ENCODE measurements at regions not wholly inside any gene's neighbourhood (a gene's known extent, or its start where the extent isn't known, plus 50 kb on each side); places are given as distances from the start of the nearest gene placed in this dataset.
A peak's percentile ranks its signal among the peaks of the same experiment; 100 is the strongest.

DNA sequence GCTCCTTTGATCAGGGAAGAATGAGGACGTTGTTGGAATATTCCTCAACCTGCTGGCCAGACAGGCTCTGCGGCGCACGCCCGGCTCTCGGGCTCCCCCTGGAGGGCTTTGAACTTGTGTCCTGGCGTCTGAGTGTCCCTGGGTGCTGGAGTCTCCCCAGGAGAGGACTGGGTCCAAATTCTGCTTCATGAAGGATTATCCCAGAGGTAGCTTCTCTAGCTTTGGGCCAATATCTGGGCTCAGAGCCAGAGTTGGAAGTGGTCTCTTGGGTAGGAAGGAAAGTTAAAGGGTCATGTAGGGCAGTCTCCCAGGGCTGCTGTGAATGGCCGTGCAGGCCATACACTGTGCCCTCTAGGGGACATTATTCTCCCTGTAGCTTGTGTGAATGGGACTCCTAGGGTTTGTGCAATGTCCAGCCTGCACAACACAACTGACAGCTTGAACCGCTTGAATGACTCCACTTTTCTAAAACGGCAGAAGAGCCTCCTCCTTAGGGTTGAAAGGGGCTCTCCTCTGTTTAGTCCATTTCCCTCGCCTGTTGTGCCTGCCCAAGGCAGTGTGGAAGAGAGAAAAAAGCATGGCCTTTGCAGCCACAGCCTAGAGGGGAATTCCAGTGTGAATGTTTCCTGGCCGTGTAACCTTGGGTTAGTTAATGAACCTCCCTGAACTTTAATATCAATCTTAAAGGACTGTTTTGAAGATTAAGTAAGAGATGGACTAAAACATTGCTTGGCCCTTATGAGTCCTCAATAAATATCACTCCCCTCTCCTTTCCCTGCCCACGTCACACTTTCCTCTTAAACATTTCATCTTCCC lies 111.2 kb upstream of the THY1 start:
- Mint-ChIP-seq H3K4me3 (no peak overlapping the region), H3K36me3 (ENCODE audit: low read depth) (no peaks in the 10 kb centered on the region), H3K27ac (no peak overlapping the region), H3K27me3 (peaks cover 10% of the 10 kb centered on the region), H3K4me1 (no peaks in the 10 kb centered on the region), H3K9me3 (no peaks in the 10 kb centered on the region)
- ATAC-seq (peak; percentile 55), DNase-seq (peak; percentile 79)

DNA sequence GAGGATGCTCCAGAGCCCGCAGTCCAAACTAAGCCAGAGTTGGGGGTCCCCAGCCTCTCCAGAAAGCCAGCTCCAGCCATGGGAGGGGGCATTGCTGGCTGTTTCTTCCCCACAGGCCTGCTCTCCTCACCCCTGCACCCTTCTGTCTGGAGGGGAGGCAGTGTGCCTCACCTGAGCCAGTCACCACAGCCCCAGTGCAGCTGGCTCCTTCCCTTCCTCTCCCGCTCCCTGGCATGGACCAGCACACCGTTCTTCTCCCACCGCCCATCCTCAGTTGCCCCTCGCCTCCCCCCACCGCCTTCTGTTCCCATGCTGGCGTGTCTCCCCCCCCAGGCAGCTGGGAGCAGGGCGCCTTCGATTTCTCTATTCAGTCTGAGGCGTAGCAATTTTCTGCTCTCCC lies 110.5 kb upstream of the THY1 start:
- Mint-ChIP-seq H3K4me1 (no peaks in the 10 kb centered on the region), H3K27me3 (peaks cover 10% of the 10 kb centered on the region), H3K4me3 (no peak overlapping the region), H3K9me3 (no peaks in the 10 kb centered on the region), H3K36me3 (ENCODE audit: low read depth) (no peaks in the 10 kb centered on the region), H3K27ac (no peak overlapping the region)
- no peak for DNase-seq
- no peak for ATAC-seq

DNA sequence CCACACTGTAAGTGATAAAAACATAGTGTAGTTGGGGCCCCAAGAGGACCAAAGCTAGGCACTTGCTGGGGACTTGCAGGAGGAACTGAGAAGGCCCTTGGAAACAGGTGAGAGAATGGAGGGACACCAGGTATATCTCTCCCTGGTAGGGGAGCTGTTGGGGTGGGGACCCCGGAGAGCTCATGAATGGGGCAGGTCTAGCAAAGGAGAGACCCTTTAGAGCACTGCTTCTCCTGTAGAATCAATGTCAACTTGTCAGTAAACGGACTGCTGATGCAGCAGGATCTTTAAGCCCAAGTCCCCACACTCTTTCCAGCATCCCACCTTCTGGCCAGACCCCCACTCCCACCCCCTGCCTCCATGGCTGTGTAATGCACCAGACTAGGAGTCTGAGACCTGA lies 109.6 kb upstream of the THY1 start:
- H3K36me3 Mint-ChIP-seq (ENCODE audit: low read depth): no peaks in the 10 kb centered on the region
- ATAC-seq: no peak
- no peak overlapping the region for H3K27ac Mint-ChIP-seq
- no peaks in the 10 kb centered on the region for H3K4me1 Mint-ChIP-seq
- no peak for DNase-seq
- no peak overlapping the region for H3K4me3 Mint-ChIP-seq
- no peaks in the 10 kb centered on the region for H3K9me3 Mint-ChIP-seq
- peaks cover 7% of the 10 kb centered on the region for H3K27me3 Mint-ChIP-seq

DNA sequence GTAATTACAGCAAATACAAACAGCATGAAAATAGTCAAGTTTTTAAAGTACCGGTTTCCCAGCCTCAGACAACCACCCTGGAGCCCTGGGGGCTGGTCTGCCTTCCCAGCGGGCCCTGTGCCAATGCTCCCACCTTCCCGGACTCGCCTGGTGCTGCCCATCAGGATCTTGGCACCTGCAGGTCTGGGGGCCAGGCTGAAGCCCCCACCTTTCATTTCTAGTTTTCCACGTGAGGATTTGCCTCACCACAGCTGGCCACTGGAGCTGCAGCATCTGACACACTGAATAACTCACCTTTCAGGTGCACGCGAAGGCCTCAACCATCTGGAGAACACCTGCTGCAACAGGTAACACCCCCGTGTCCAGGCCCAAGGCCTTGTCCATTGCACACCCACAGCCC lies 108.7 kb upstream of the THY1 start:
- Mint-ChIP-seq H3K9me3 (no peaks in the 10 kb centered on the region), H3K27me3 (peaks cover 7% of the 10 kb centered on the region), H3K27ac (no peak overlapping the region), H3K4me1 (no peaks in the 10 kb centered on the region), H3K36me3 (ENCODE audit: low read depth) (no peaks in the 10 kb centered on the region), H3K4me3 (no peak overlapping the region)
- DNase-seq (no peak), ATAC-seq (no peak)

DNA sequence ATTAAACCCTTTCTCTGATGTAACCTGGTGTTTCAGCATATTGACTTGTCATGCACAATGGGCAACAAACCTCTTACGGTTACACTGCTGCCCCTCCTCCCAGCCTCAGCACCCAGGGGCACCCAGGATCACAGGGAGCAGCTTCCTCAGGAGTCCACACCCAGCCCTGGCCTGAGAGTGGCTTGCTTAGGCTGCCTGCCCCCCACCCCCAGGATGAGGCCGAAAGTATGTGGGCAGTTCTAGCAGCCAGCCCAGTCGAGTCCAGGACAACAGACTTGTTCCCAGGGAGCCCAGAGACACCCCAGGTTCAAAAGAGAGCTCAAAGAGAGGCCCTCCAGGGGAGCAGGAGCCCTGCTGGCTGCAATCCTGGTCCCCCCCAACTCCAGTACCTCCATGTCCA lies 108.1 kb upstream of the THY1 start:
- Mint-ChIP-seq H3K4me1 (no peaks in the 10 kb centered on the region), H3K27ac (no peak overlapping the region), H3K4me3 (no peak overlapping the region), H3K27me3 (peaks cover 7% of the 10 kb centered on the region), H3K36me3 (ENCODE audit: low read depth) (no peaks in the 10 kb centered on the region), H3K9me3 (no peaks in the 10 kb centered on the region)
- no peak for DNase-seq
- ATAC-seq: no peak

DNA sequence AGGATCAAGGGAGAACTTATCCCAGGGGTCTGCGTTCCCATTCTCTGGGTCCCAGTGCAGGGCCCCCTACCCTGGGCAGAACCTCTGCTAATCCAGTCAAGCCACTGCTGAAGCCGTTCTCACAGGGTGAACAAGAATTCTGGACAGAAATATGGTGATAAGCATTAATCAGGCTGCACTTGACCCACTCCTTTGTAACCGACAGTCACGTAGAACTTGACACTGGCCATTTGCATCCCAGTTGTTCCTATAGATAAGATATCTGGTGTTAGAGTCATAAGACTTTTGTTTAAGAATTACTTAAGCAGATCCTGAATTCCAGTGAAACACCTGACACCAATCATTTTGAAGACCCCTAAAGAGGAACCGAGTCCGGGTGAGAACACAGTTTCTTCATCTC lies 107.5 kb upstream of the THY1 start:
- ATAC-seq: no peak
- Mint-ChIP-seq H3K4me1 (no peaks in the 10 kb centered on the region), H3K27ac (no peak overlapping the region), H3K27me3 (peaks cover 11% of the 10 kb centered on the region), H3K36me3 (ENCODE audit: low read depth) (no peaks in the 10 kb centered on the region), H3K4me3 (no peak overlapping the region), H3K9me3 (no peaks in the 10 kb centered on the region)
- DNase-seq: no peak

DNA sequence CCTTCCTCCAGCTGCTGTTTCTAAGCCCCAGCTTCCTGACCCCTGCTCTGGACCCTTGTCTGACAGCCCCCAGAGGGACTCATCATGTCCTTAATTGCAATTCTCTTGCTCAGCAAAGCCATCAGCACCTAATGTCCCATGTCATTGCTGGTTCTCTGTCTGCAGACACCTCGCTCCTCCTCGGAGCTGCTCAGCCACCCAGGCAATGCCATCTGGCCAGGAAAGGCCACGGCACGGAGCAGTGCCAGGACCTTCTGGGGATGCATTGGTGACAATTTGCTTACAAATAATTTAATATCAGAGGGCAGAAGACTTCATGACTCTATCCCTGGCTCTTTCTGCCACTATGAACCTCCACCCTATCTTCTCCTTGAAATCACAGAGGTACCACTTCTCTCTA lies 107.0 kb upstream of the THY1 start:
- H3K9me3 Mint-ChIP-seq: no peaks in the 10 kb centered on the region

DNA sequence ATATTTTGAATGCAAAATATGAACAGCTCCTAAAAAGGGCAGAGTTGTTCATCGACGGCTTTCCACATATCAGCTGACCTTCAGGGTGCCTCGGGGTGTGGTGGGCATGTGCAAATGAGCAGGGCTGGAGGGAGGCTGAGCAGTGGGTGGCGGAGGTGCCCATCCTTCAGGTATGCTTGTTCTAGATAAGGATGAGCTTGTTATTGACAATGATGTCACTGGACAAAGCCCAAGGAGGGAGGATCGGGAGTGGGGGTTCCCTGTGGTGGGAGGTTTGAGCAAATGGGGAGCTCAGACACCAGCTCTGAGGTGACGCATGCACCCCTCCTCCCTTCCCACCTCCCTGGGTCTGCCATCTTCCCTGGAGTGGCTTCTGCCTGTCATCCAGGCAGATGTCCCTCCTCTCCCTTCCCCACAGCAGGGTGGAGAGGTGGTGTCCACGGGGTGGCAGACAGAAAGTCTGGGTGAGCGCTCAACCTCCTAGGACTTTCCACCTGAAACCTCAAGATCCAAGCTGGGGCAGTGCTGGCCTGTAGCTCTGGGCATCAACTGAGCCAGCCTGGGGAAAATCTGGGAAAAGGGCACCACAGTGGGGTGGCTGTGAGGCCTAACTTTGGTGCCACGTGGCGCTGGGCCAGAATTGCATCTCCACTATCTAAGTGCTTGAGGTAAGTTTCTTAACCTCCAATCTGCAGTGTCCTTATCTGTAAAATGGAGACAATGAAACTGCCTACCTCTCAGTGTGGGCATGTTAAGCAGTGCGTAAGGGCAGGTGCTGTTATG lies 106.3 kb upstream of the THY1 start:
- ATAC-seq: no peak
- no peaks in the 10 kb centered on the region for H3K9me3 Mint-ChIP-seq
- no peaks in the 10 kb centered on the region for H3K4me1 Mint-ChIP-seq
- no peak for DNase-seq
- H3K36me3 Mint-ChIP-seq (ENCODE audit: low read depth): no peaks in the 10 kb centered on the region
- no peak overlapping the region for H3K4me3 Mint-ChIP-seq
- peaks cover 11% of the 10 kb centered on the region for H3K27me3 Mint-ChIP-seq
- no peak overlapping the region for H3K27ac Mint-ChIP-seq

More for the DNA sequence above, 107.0 kb upstream of the THY1 start:
- Mint-ChIP-seq H3K36me3 (ENCODE audit: low read depth) (no peaks in the 10 kb centered on the region), H3K4me1 (no peaks in the 10 kb centered on the region), H3K27me3 (peaks cover 11% of the 10 kb centered on the region), H3K27ac (no peak overlapping the region), H3K4me3 (no peak overlapping the region)
- ATAC-seq (no peak), DNase-seq (no peak)

DNA sequence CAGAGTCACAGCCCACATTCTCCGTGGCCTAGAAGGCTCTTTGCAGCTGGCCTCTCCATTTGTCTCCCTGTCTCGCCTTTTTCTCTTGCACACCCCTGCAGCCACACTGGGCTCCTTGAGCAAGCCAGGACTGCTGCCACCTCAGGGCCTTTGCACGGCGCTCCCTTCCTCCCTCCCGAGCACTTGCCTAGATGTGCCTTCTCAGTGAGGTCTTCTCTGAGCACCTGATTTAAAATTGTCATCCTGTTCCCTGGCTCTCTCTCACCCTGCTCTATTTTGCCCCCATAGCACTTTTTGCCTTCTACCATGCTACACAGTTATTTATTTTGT lies 102.9 kb upstream of the THY1 start:
- no peaks in the 10 kb centered on the region for H3K9me3 Mint-ChIP-seq

DNA sequence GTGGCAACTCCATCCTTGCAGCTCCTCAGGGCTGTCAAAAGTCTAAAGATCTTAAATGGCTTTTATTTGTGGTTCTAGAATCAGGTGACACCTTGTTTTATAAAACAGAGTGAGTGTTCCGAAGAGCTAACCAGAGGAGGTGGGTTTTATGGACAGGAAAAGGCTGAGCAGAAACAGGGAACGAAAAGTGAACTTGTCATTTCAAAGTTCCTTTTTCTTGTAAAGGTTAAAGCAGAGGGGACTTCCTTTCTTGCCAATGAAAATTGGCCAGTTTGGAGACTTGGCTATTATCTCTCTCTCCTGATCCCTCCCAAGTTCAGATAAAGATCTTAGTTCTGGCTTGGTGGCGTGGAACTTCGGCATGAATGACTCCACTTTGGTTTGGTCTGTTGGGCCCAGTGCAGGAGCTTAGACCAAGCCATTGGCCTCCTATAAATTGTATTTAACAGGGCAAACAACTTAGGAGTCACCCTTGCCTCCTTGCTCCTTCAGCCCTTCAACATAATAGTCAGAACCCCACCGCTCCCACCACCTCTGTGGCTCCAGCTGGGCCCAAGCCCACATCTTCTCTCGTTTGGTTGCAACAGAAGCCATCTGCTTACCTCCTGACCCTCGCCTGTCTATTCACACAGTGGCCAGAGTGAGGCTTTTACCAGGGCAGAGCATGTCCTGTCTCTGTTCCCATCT lies 102.4 kb upstream of the THY1 start:
- DNase-seq (no peak), ATAC-seq (no peak)
- Mint-ChIP-seq H3K4me1 (no peaks in the 10 kb centered on the region), H3K27me3 (peaks cover 3% of the 10 kb centered on the region), H3K4me3 (no peak overlapping the region), H3K36me3 (ENCODE audit: low read depth) (no peaks in the 10 kb centered on the region), H3K9me3 (no peaks in the 10 kb centered on the region), H3K27ac (no peak overlapping the region)

More for the DNA sequence above, 102.9 kb upstream of the THY1 start:
- H3K4me3 Mint-ChIP-seq: no peak overlapping the region
- DNase-seq (no peak), ATAC-seq (no peak)
- H3K27me3 Mint-ChIP-seq: peaks cover 3% of the 10 kb centered on the region
- H3K27ac Mint-ChIP-seq: no peak overlapping the region
- no peaks in the 10 kb centered on the region for H3K36me3 Mint-ChIP-seq (ENCODE audit: low read depth)
- no peaks in the 10 kb centered on the region for H3K4me1 Mint-ChIP-seq

DNA sequence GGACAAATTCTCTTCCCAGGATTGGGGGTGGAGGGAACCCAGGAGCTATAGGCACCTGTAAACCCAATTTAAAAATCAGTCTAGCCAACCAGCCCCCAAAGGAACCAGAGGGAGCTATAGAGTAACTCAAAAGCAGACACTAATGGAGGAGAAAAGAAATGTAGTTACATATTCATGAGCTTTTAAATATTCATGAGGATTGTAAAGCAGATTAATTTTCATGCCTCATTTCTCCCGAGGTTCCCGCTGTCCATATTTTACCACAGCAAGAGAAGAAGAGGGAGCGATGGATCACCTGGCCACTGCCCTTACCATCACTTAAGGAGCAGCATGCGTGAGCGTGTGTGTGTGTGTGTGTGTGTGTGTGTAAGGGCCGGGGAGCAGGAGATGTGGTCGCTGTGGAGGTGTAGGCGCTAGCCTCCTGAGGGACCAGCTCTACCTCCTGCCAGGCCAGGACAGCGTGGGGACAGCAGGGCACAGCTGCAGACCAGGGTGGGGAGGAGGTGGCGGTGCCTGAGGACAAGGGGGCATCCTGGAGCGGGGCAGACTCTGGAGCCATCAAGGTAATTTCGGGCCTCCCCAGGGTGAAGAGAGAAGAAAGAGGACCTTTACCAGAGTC lies 100.7 kb upstream of the THY1 start:
- ATAC-seq (no peak), DNase-seq (no peak)
- no peak overlapping the region for H3K4me3 Mint-ChIP-seq
- H3K36me3 Mint-ChIP-seq (ENCODE audit: low read depth): no peaks in the 10 kb centered on the region
- no peaks in the 10 kb centered on the region for H3K4me1 Mint-ChIP-seq
- H3K9me3 Mint-ChIP-seq: no peaks in the 10 kb centered on the region
- H3K27me3 Mint-ChIP-seq: peaks cover 5% of the 10 kb centered on the region
- H3K27ac Mint-ChIP-seq: no peak overlapping the region

DNA sequence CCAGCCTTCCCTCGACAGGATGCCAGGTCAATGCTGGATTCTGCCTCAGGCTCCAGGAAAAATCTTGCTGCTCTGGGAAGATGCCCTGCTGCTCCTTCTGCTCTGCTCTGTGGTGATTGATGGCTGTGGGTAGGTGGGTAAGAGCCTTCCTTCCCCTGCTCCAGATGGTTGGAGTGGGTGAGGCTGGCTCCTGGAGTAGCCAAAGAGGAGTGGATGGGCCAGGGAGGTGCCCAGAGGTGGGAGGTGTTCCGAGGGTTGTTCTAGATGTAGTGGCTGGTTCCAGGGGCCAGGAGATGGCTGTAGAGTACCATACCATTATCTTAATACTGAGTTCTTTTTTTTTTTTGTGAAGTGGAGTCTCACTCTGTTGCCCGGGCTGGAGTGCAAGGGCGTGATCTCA lies 99.6 kb upstream of the THY1 start:
- Mint-ChIP-seq H3K27me3 (peaks cover 9% of the 10 kb centered on the region), H3K4me1 (no peaks in the 10 kb centered on the region), H3K9me3 (no peaks in the 10 kb centered on the region), H3K36me3 (ENCODE audit: low read depth) (no peaks in the 10 kb centered on the region), H3K4me3 (no peak overlapping the region), H3K27ac (no peak overlapping the region)
- ATAC-seq (no peak), DNase-seq (no peak)

DNA sequence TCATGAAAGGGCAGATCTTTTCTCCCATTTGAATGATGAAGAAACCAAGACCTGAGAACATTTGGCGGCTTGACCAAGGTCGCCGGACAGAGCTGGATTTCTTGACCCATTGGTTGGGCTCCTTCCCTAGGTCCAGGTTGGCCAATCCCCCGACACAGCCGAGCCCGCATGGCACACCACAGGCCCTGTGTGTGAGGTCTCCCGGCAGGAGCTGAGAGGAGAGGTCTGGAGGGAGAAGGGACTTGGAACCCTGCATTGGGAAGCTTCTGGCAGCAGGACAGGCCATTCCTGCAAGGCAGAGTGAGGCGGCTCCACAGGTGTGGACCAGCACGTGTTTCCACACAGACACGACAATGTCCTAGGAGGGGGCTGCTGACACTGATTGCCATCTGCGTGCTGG lies 98.6 kb upstream of the THY1 start:
- no peaks in the 10 kb centered on the region for H3K9me3 Mint-ChIP-seq
- H3K4me3 Mint-ChIP-seq: no peak overlapping the region
- ATAC-seq (no peak), DNase-seq (no peak)
- H3K27ac Mint-ChIP-seq: no peak overlapping the region
- H3K27me3 Mint-ChIP-seq: peaks cover 11% of the 10 kb centered on the region
- no peaks in the 10 kb centered on the region for H3K4me1 Mint-ChIP-seq
- H3K36me3 Mint-ChIP-seq (ENCODE audit: low read depth): no peaks in the 10 kb centered on the region

DNA sequence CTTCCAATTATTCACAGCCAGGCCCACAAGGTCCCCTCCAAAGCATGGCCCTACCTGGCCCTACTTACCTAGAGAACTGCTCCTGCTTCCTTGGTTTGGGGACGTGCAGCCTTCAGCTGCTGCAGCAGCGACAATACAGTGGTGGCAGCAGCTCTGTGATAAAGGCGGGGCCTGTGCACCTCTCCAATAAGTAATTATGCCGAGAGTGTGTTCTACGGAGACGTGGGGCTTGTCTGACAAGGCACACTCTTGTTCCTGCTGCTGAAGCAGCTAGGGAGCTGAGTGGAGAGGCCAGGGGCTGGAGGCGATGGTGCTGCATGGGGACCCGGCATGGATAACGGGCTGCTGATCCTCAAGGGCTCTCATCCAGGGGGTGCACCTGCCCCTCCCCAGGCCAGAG lies 98.0 kb upstream of the THY1 start:
- H3K4me3 Mint-ChIP-seq: no peak overlapping the region
- H3K27ac Mint-ChIP-seq: no peak overlapping the region
- H3K27me3 Mint-ChIP-seq: peaks cover 14% of the 10 kb centered on the region
- H3K4me1 Mint-ChIP-seq: no peaks in the 10 kb centered on the region
- no peaks in the 10 kb centered on the region for H3K9me3 Mint-ChIP-seq
- no peak for ATAC-seq
- DNase-seq: no peak
- no peaks in the 10 kb centered on the region for H3K36me3 Mint-ChIP-seq (ENCODE audit: low read depth)

DNA sequence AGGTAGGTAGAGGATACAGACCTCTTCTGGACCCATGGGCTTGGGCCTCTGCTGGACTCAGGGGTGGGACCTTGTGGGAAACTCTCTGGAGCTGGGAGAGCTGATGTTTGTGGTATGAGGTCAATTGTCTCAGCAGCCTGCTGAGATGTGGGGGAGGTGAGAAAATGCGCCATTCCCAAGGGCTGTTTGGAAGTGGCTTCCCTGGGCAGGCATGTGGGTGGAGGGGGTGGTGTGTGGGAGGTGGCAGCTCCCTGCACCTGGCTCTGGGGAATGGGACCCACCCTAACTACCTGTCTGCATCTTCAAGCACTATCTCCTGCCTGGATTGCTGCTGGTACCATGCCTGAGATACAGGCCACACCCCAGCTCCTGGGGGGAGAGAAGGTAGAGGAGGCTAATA lies 97.4 kb upstream of the THY1 start:
- ATAC-seq: no peak
- H3K27ac Mint-ChIP-seq: no peak overlapping the region
- no peak overlapping the region for H3K4me3 Mint-ChIP-seq

More for the DNA sequence above, 97.4 kb upstream of the THY1 start:
- Mint-ChIP-seq H3K27me3 (peaks cover 10% of the 10 kb centered on the region), H3K9me3 (no peaks in the 10 kb centered on the region), H3K36me3 (ENCODE audit: low read depth) (no peaks in the 10 kb centered on the region), H3K4me1 (no peaks in the 10 kb centered on the region)
- DNase-seq: no peak
